GM21390 (cell line): ENCODE measurements at regions not wholly inside any gene's neighbourhood (a gene's known extent, or its start where the extent isn't known, plus 50 kb on each side); places are given as distances from the start of the nearest gene placed in this dataset.

ENCODE experiments used
- ATAC-seq: cut with Tn5 transposase; IDR thresholded peaks from one replicate; pipeline ENCODE4 v1.9.1; 2021; ENCODE audit not compliant: unreplicated experiment

- ATAC-seq = no peak
Measured at GRCh38 chr20:20765696-20766365, 53.4 kb upstream of the RALGAPA2 start.

GRCh38 chr20:20763650-20764049 is 51.2 kb upstream of the RALGAPA2 start:
- no peak for ATAC-seq
